ENCODE measurements at regions not wholly inside any gene's neighbourhood (a gene's known extent, or its start where the extent isn't known, plus 50 kb on each side); places are given as distances from the start of the nearest gene placed in this dataset.

DNA sequence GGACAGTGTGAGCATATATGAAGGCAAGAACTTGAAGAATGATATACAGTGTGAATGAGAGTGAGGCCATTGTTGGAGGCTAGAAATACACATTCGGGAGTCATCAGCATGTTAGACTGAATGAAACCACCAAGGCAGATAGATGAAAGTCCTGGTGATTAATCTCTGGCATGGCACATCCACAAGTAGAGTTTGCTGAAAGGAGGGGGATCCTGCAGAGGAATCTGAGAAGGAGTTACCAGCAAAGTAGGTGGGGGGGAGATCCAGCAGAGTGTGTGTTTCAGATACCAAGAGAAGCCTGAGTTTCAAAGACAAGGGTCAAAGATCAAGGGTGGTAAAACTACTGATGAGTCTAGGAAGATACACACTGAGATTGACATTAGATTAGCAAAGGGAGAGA lies 426.7 kb upstream of the DCN start:
- TF ChIP-seq EZH2 (IDR thresholded peaks at IDR 0.05; ENCODE audit: low read depth) = no peak
- TF ChIP-seq, protein P1, sequence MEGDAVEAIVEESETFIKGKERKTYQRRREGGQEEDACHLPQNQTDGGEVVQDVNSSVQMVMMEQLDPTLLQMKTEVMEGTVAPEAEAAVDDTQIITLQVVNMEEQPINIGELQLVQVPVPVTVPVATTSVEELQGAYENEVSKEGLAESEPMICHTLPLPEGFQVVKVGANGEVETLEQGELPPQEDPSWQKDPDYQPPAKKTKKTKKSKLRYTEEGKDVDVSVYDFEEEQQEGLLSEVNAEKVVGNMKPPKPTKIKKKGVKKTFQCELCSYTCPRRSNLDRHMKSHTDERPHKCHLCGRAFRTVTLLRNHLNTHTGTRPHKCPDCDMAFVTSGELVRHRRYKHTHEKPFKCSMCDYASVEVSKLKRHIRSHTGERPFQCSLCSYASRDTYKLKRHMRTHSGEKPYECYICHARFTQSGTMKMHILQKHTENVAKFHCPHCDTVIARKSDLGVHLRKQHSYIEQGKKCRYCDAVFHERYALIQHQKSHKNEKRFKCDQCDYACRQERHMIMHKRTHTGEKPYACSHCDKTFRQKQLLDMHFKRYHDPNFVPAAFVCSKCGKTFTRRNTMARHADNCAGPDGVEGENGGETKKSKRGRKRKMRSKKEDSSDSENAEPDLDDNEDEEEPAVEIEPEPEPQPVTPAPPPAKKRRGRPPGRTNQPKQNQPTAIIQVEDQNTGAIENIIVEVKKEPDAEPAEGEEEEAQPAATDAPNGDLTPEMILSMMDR (conservative IDR thresholded peaks at IDR 0.05) = no peak

All from PC-9 (cell line).